Upper lobe of right lung (tissue), 1 donor: ENCODE measurements at regions not wholly inside any gene's neighbourhood (a gene's known extent, or its start where the extent isn't known, plus 50 kb on each side); places are given as distances from the start of the nearest gene placed in this dataset.

Experiments
- ATAC-seq: fragments of 200-7000 bp; cut with Tn5 transposase; one replicate; pipeline ENCODE4 v1.9.1; 2020; ENCODE audit warnings: mild to moderate bottlenecking, moderate library complexity
- DNase-seq: peaks from one replicate; pipeline ENCODE4 v3.0.0-alpha.2; 2020
- H3K27ac ChIP-seq: fragments of 200-600 bp; one replicate; pipeline ENCODE4 v1.8.0; 2022
- H3K27me3 ChIP-seq: fragments of 200-600 bp; one replicate; pipeline ENCODE4 v1.8.0; 2022; ENCODE audit warnings: mild to moderate bottlenecking
- H3K36me3 ChIP-seq: fragments of 200-600 bp; one replicate; pipeline ENCODE4 v1.8.0; 2022
- H3K4me1 ChIP-seq: fragments of 200-600 bp; one replicate; pipeline ENCODE4 v1.8.0; 2022
- H3K4me3 ChIP-seq: fragments of 200-600 bp; one replicate; pipeline ENCODE4 v1.8.0; 2022; ENCODE audit warnings: mild to moderate bottlenecking
- H3K9me3 ChIP-seq: fragments of 200-600 bp; one replicate; pipeline ENCODE4 v1.8.0; 2022
- CTCF ChIP-seq: fragments of 200-600 bp; IDR thresholded peaks from one replicate; pipeline ENCODE4 v1.8.0; 2022; ENCODE audit warnings: antibody characterized with exemption
- intact Hi-C: fragments of 100-400 bp; cut with DNase I; formaldehyde crosslinking; loops from one replicate; pipeline ENCODE4 v1.11.0; 2022
- donor health status: DM: no; HTN: yes; CAD: no; lungs with severe emphysema.

- H3K4me1 ChIP-seq = peaks cover under 1% of the 10 kb centered on the region
- no peak for TF ChIP-seq CTCF
- intact Hi-C loops = no loop called here
- H3K36me3 ChIP-seq = no peaks in the 10 kb centered on the region
- peak; percentile 65 for ATAC-seq
- H3K27me3 ChIP-seq = no peaks in the 10 kb centered on the region
- H3K27ac ChIP-seq = peak overlapping the region; percentile 55
- no peak for DNase-seq
- H3K9me3 ChIP-seq = no peaks in the 10 kb centered on the region
- H3K4me3 ChIP-seq = no peak overlapping the region
Observed at GRCh38 chr14:34030864-34031263, 80.0 kb upstream of the EGLN3 start.

- no peaks in the 10 kb centered on the region for H3K36me3 ChIP-seq
- DNase-seq (no peak), ATAC-seq (peak; percentile 37)
- H3K27me3 ChIP-seq = no peaks in the 10 kb centered on the region
- H3K4me1 ChIP-seq = no peaks in the 10 kb centered on the region
- H3K27ac ChIP-seq = peak overlapping the region; percentile 55
- intact Hi-C loops = no loop called here
- no peak overlapping the region for H3K4me3 ChIP-seq
- H3K9me3 ChIP-seq = no peaks in the 10 kb centered on the region
- no peak for TF ChIP-seq CTCF
Observed at GRCh38 chr14:34029921-34030334, 79.1 kb upstream of the EGLN3 start.

- ATAC-seq (no peak), DNase-seq (no peak)
- Histone ChIP-seq H3K4me1 (no peaks in the 10 kb centered on the region), H3K9me3 (no peaks in the 10 kb centered on the region), H3K27ac (no peak overlapping the region), H3K4me3 (no peak overlapping the region), H3K27me3 (no peaks in the 10 kb centered on the region), H3K36me3 (no peaks in the 10 kb centered on the region)
- intact Hi-C loops = no loop called here
- TF ChIP-seq CTCF = no peak
Observed at GRCh38 chr14:34027990-34028495, 77.2 kb upstream of the EGLN3 start.

GRCh38 chr14:34027130-34027989 is 76.5 kb upstream of the EGLN3 start:
- DNase-seq (no peak), ATAC-seq (no peak)
- Histone ChIP-seq H3K4me1 (no peaks in the 10 kb centered on the region), H3K27me3 (no peaks in the 10 kb centered on the region), H3K27ac (no peak overlapping the region), H3K4me3 (no peak overlapping the region), H3K9me3 (no peaks in the 10 kb centered on the region), H3K36me3 (no peaks in the 10 kb centered on the region)
- no peak for TF ChIP-seq CTCF
- intact Hi-C loops = no loop called here

- no peaks in the 10 kb centered on the region for H3K36me3 ChIP-seq
- no peaks in the 10 kb centered on the region for H3K9me3 ChIP-seq
- H3K27me3 ChIP-seq = no peaks in the 10 kb centered on the region
- H3K4me1 ChIP-seq = no peaks in the 10 kb centered on the region
- intact Hi-C loops = no loop called here
- H3K4me3 ChIP-seq = no peak overlapping the region
- no peak for DNase-seq
- TF ChIP-seq CTCF = no peak
- ATAC-seq = no peak
- H3K27ac ChIP-seq = no peak overlapping the region
Observed at GRCh38 chr14:34025325-34026017, 74.6 kb upstream of the EGLN3 start.
